IMR-90 (cell line): ENCODE measurements at regions not wholly inside any gene's neighbourhood (a gene's known extent, or its start where the extent isn't known, plus 50 kb on each side); places are given as distances from the start of the nearest gene placed in this dataset.

ENCODE experiments used
- ATAC-seq: fragments of 200-7000 bp; cut with Tn5 transposase; 2 replicates; pipeline ENCODE4 v1.9.1; 2020; ENCODE audit warnings: low read depth, mild to moderate bottlenecking, moderate library complexity
- BruUV-seq: library from RNA; stranded (reverse); fragments of 400-500 nt; replicated peaks from 2 replicates; lab custom pipeline; 2021; lab: Mats Ljungman, UMichigan
- CTCF ChIA-PET: fragments of 300-600 bp; formaldehyde crosslinking; extraction: SDS; loops from one replicate; lab custom pipeline; 2021; ENCODE audit warnings: antibody characterized with exemption; lab: Yijun Ruan, JAX
- POLR2A ChIA-PET: fragments of 300-600 bp; sonication (Branson Sonifier 250); formaldehyde crosslinking; loops from one replicate; lab custom pipeline; 2022; ENCODE audit warnings: antibody characterized with exemption; ENCODE audit not compliant: unreplicated experiment; lab: Charles Lee
- DNase-seq: peaks from one replicate; pipeline ENCODE4 v3.0.0; 2013
- H2AFZ ChIP-seq: replicated peaks from 2 replicates; pipeline ENCODE3; 2013; ENCODE audit warnings: low read length, mild to moderate bottlenecking; ENCODE audit not compliant: poor library complexity
- H2AK5ac ChIP-seq: 2 replicates; pipeline ENCODE4 v1.6.1; 2013; ENCODE audit warnings: low read depth, low read length, inconsistent platforms
- H2AK9ac ChIP-seq: replicated peaks from 2 replicates; pipeline ENCODE3; 2013; ENCODE audit warnings: mild to moderate bottlenecking, low read depth, low read length, moderate library complexity; ENCODE audit not compliant: poor library complexity
- H2BK120ac ChIP-seq: 2 replicates; pipeline ENCODE4 v1.6.1; 2013; ENCODE audit warnings: low read depth, low read length, inconsistent platforms
- H2BK15ac ChIP-seq: 3 replicates; pipeline ENCODE4 v1.6.1; 2013; ENCODE audit warnings: low read depth, low read length, inconsistent platforms
- H2BK20ac ChIP-seq: 2 replicates; pipeline ENCODE4 v1.6.1; 2013; ENCODE audit warnings: low read depth, mild to moderate bottlenecking, inconsistent platforms, low read length, moderate library complexity
- H2BK5ac ChIP-seq: 2 replicates; pipeline ENCODE4 v1.6.1; 2013; ENCODE audit warnings: mild to moderate bottlenecking, low read depth, low read length, inconsistent platforms; ENCODE audit not compliant: poor library complexity, severe bottlenecking
- H3K14ac ChIP-seq: replicated peaks from 2 replicates; pipeline ENCODE4 v1.6.1; 2013; ENCODE audit warnings: low read depth, low read length, inconsistent platforms
- H3K18ac ChIP-seq: 2 replicates; pipeline ENCODE4 v1.6.1; 2013; ENCODE audit warnings: low read depth, low read length, control low read depth
- H3K23ac ChIP-seq: 2 replicates; pipeline ENCODE4 v1.6.1; 2013; ENCODE audit warnings: low read depth, low read length, inconsistent platforms
- H3K27ac ChIP-seq: 2 replicates; pipeline ENCODE4 v1.5.1; 2013; ENCODE audit warnings: mild to moderate bottlenecking, control low read depth, low read length; ENCODE audit not compliant: insufficient read depth
- H3K27me3 ChIP-seq: 2 replicates; pipeline ENCODE4 v1.6.1; 2013; ENCODE audit warnings: low read length; ENCODE audit not compliant: control insufficient read depth, insufficient read depth
- H3K36me3 ChIP-seq: 2 replicates; pipeline ENCODE4 v1.6.1; 2013; ENCODE audit warnings: low read length, mixed read lengths; ENCODE audit not compliant: control insufficient read depth, insufficient read depth
- H3K4ac ChIP-seq: 2 replicates; pipeline ENCODE4 v1.6.1; 2013; ENCODE audit warnings: low read depth, low read length, inconsistent platforms
- H3K4me1 ChIP-seq: 2 replicates; pipeline ENCODE4 v1.6.1; 2013; ENCODE audit warnings: low read length, mixed read lengths; ENCODE audit not compliant: control insufficient read depth, insufficient read depth
- H3K4me2 ChIP-seq: 2 replicates; pipeline ENCODE4 v1.6.1; 2013; ENCODE audit warnings: low read depth, mild to moderate bottlenecking, control low read depth, low read length, moderate library complexity
- H3K4me3 ChIP-seq: 2 replicates; pipeline ENCODE4 v1.5.1; 2013; ENCODE audit warnings: low read depth, mild to moderate bottlenecking, control low read depth, low read length, moderate library complexity; ENCODE audit not compliant: insufficient read depth
- H3K56ac ChIP-seq: 2 replicates; pipeline ENCODE4 v1.6.1; 2013; ENCODE audit warnings: low read length, inconsistent platforms; ENCODE audit not compliant: insufficient read depth; ENCODE audit errors: extremely low read depth
- H3K79me1 ChIP-seq, 2 experiments: 2 replicates each; pipeline ENCODE4 v1.6.1; 2013; ENCODE audit warnings: low read length in 2 of 2, inconsistent platforms in 1 of 2, low read depth in 1 of 2
- H3K9ac ChIP-seq: 2 replicates; pipeline ENCODE4 v1.6.1; 2013; ENCODE audit warnings: low read depth, low read length, control low read depth
- H3K9me1 ChIP-seq: 2 replicates; pipeline ENCODE4 v1.6.1; 2013; ENCODE audit warnings: low read length, inconsistent platforms; ENCODE audit not compliant: insufficient read depth
- H3K9me3 ChIP-seq: 2 replicates; pipeline ENCODE4 v1.6.1; 2013; ENCODE audit warnings: low read length; ENCODE audit not compliant: control insufficient read depth, insufficient read depth
- H4K20me1 ChIP-seq: 2 replicates; pipeline ENCODE4 v1.6.1; 2013; ENCODE audit warnings: low read length, inconsistent platforms; ENCODE audit not compliant: insufficient read depth
- H4K5ac ChIP-seq: 2 replicates; pipeline ENCODE4 v1.6.1; 2013; ENCODE audit warnings: mild to moderate bottlenecking, low read depth, low read length, control low read depth
- H4K8ac ChIP-seq, 2 experiments: 2 replicates each; pipeline ENCODE4 v1.6.1; 2013; ENCODE audit warnings: low read depth in 2 of 2, low read length in 2 of 2, control low read depth in 1 of 2, inconsistent platforms in 1 of 2
- H4K91ac ChIP-seq: 2 replicates; pipeline ENCODE4 v1.6.1; 2013; ENCODE audit warnings: low read depth, low read length, inconsistent platforms; ENCODE audit not compliant: insufficient read depth
- BHLHE40 ChIP-seq: fragments of 150-350 bp; IDR thresholded peaks from 2 replicates; pipeline ENCODE4 v1.6.1; 2016; ENCODE audit warnings: mild to moderate bottlenecking, low read depth, low read length
- MAFK ChIP-seq: IDR thresholded peaks from 2 replicates; pipeline ENCODE4 v1.6.1; 2012; ENCODE audit warnings: low read depth, low read length, improper control_type of control experiment
- MXI1 ChIP-seq: IDR thresholded peaks from 2 replicates; pipeline ENCODE4 v1.6.1; 2012; ENCODE audit warnings: low read depth, mild to moderate bottlenecking, low read length, moderate library complexity, borderline replicate concordance
- NFE2L2 ChIP-seq: fragments of 150-350 bp; IDR thresholded peaks from 2 replicates; pipeline ENCODE4 v1.6.1; 2016; ENCODE audit warnings: low read depth, mild to moderate bottlenecking, low read length
- POLR2A ChIP-seq: IDR thresholded peaks from 2 replicates; pipeline ENCODE4 v1.6.1; 2012; ENCODE audit warnings: mild to moderate bottlenecking, low read depth, low read length
- RAD21 ChIP-seq: IDR thresholded peaks from 2 replicates; pipeline ENCODE4 v1.6.1; 2012; ENCODE audit warnings: low read length, improper control_type of control experiment
- RCOR1 ChIP-seq: IDR thresholded peaks from 2 replicates; pipeline ENCODE4 v1.6.1; 2012; ENCODE audit warnings: mild to moderate bottlenecking, low read length, improper control_type of control experiment; ENCODE audit not compliant: insufficient replicate concordance
- RFX5 ChIP-seq: IDR thresholded peaks from 2 replicates; pipeline ENCODE4 v1.8.0; 2012; ENCODE audit warnings: low read depth, mild to moderate bottlenecking, low read length, moderate library complexity
- USF2 ChIP-seq: fragments of 150-350 bp; IDR thresholded peaks from 2 replicates; pipeline ENCODE4 v1.6.1; 2017; ENCODE audit warnings: mild to moderate bottlenecking, antibody characterized with exemption, low read length, low read depth
- WGBS, 2 experiments: methylation state at CpG; one replicate each; pipeline versions ENCODE4 v1.1.5 to v1.1.7; 2013; ENCODE audit warnings: missing lambda C conversion rate in 2 of 2; ENCODE audit not compliant: insufficient read length in 1 of 2; ENCODE audit errors: extremely low coverage in 2 of 2; 5-methylcytosine and 5-hydroxymethylcytosine counted together
- dilution Hi-C: fragments of 300-500 bp; cut with HindIII; formaldehyde crosslinking; loops from one replicate; pipeline ENCODE4 v1.14.3; 2018; ENCODE audit warnings: low sequenced_read_pairs; ENCODE audit not compliant: unreplicated experiment
- in situ Hi-C: fragments of 300-500 bp; cut with MboI; formaldehyde crosslinking; loops from 3 replicates; pipeline ENCODE4 v1.14.3; 2019; ENCODE audit warnings: low sequenced_read_pairs, inconsistent platforms, mixed read lengths
- intact Hi-C: fragments of 100-400 bp; cut with micrococcal nuclease; formaldehyde crosslinking; loops from 2 replicates; pipeline ENCODE4 v1.10.0; 2022

- no peak for TF ChIP-seq RAD21
- TF ChIP-seq RCOR1 = no peak
- no peak for TF ChIP-seq MXI1
- no peak for TF ChIP-seq USF2
- no peak for TF ChIP-seq RFX5
- no peak for TF ChIP-seq POLR2A
- TF ChIP-seq MAFK = no peak
- TF ChIP-seq NFE2L2 = no peak
- TF ChIP-seq BHLHE40 = no peak
- WGBS, 2 experiments = 69% methylated on average over 2 of the region's 5 CpGs; no CpG with 5 or more reads in 1 of the 2 experiments
- no peak overlapping the region for H2AFZ ChIP-seq
- H3K36me3 ChIP-seq = no peaks in the 10 kb centered on the region
- intact Hi-C loops (no loop called here), dilution Hi-C loops (no loop called here), in situ Hi-C loops (no loop called here)
- no peak overlapping the region for H2AK5ac ChIP-seq
- BruUV-seq = no TSS peak
- DNase-seq (no peak), ATAC-seq (no peak)
- H2BK15ac ChIP-seq = no peak overlapping the region
- ChIA-PET POLR2A (no interaction called here), CTCF (no interaction called here)
- no peak overlapping the region for H3K9ac ChIP-seq
- no peak overlapping the region for H3K18ac ChIP-seq
- H3K4me2 ChIP-seq = no peak overlapping the region
- H4K91ac ChIP-seq = no peak overlapping the region
- H2AK9ac ChIP-seq = no peak overlapping the region
- no peak overlapping the region for H2BK120ac ChIP-seq
- H3K56ac ChIP-seq = no peak overlapping the region
- no peak overlapping the region for H2BK20ac ChIP-seq
- H4K8ac ChIP-seq = no peak overlapping the region
- no peak overlapping the region for H3K14ac ChIP-seq
- peaks cover 26% of the 10 kb centered on the region for H3K9me3 ChIP-seq
- H3K27ac ChIP-seq = no peak overlapping the region
- H2BK5ac ChIP-seq = no peak overlapping the region
- no peaks in the 10 kb centered on the region for H4K20me1 ChIP-seq
- no peak overlapping the region for H4K5ac ChIP-seq
- H3K4me3 ChIP-seq = no peak overlapping the region
- no peaks in the 10 kb centered on the region for H3K4me1 ChIP-seq
- H3K9me1 ChIP-seq = no peaks in the 10 kb centered on the region
- no peak overlapping the region for H3K23ac ChIP-seq
- no peaks in the 10 kb centered on the region; the same call in 1 of the 2 replicates for H3K27me3 ChIP-seq
- H3K4ac ChIP-seq = no peak overlapping the region
- no peaks in the 10 kb centered on the region for H3K79me1 ChIP-seq
These were observed 104.4 kb upstream of the C2CD4B start for GRCh38 chr15:62269504-62269903.
